ENCODE measurements at regions not wholly inside any gene's neighbourhood (a gene's known extent, or its start where the extent isn't known, plus 50 kb on each side); places are given as distances from the start of the nearest gene placed in this dataset.

- no peak for TF ChIP-seq FOXJ3 (CRISPR knock-in tag; IDR thresholded peaks at IDR 0.05)
These were observed 60.9 kb downstream of the ESM1 start (continued) for GRCh38 chr5:54924487-54924886.

DNA sequence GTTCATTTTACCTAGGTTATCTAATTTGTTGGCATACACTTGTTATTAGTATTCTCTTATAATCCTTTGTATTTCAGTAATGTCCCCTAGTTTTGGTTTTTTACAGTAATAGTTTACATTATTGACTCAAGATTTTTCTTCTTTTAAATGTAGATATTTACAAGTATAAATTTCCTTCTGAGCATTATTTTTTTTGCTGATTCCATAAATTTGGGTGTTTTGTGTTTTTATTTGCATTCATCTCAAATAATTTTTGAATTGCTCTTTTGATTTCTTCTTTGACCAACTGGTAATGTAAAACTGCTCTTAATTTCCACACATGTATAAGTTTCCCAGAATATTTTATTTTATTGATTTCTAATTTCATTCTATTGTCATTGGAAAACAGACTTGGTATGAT, 68.1 kb downstream of the ESM1 start:
- Histone ChIP-seq H4K20me1 (ENCODE audit: insufficient read depth) (no peaks in the 10 kb centered on the region), H3K27me3 (ENCODE audit: insufficient read depth) (peaks cover 4% of the 10 kb centered on the region; the same call in 1 of the 2 replicates), H3K9ac (no peak overlapping the region), H3K27ac (ENCODE audit: low read depth in 2 of 2, low read length in 1 of 2) (no peak overlapping the region), H3K4me2 (no peak overlapping the region), H3K4me1 (ENCODE audit: control insufficient read depth in 1 of 2, insufficient read depth in 2 of 2, low read depth in 1 of 2, low read length in 1 of 2) (no peaks in the 10 kb centered on the region), H3K79me2 (ENCODE audit: insufficient read depth) (no peaks in the 10 kb centered on the region), H3K36me3 (replicated peaks in 1 of 2; ENCODE audit: control insufficient read depth in 1 of 2, insufficient read depth in 2 of 2, low read length in 1 of 2) (no peaks in the 10 kb centered on the region), H2AFZ (ENCODE audit: low read depth) (no peak overlapping the region), H3F3A (replicated peaks; ENCODE audit: insufficient read depth) (no peaks in the 10 kb centered on the region), H3K4me3 (ENCODE audit: low read depth in 2 of 2, low read length in 1 of 2) (no peak overlapping the region), H3K9me2 (no peaks in the 10 kb centered on the region), H3K9me3 (no peaks in the 10 kb centered on the region)
- no peak for DNase-seq
- CTCF ChIA-PET, result interaction anchor here (1.3 kb wide), 1 partner anchor 11 kb away, joined by 3 read pairs; no protein-coding TSS in a partner anchor
- TF ChIP-seq PBX3 (IDR thresholded peaks at IDR 0.05) (no peak), ELF1 (IDR thresholded peaks at IDR 0.05) (no peak), SMC3 (IDR thresholded peaks at IDR 0.05; ENCODE audit: low read depth, low read length) (no peak), TAF1 (IDR thresholded peaks at IDR 0.05; ENCODE audit: borderline replicate concordance, low read depth, low read length) (no peak), RFX5 (IDR thresholded peaks at IDR 0.05; ENCODE audit: low read length) (no peak), FOSL2 (IDR thresholded peaks at IDR 0.05; ENCODE audit: borderline replicate concordance, low read depth) (no peak), POLR2AphosphoS5 (IDR thresholded peaks at IDR 0.05; ENCODE audit: low read depth, low read length) (no peak), NFIC (IDR thresholded peaks at IDR 0.05; ENCODE audit: borderline replicate concordance) (no peak), MXI1 (IDR thresholded peaks at IDR 0.05; ENCODE audit: low read depth, low read length) (no peak)
- TF ChIP-seq, protein P1, sequence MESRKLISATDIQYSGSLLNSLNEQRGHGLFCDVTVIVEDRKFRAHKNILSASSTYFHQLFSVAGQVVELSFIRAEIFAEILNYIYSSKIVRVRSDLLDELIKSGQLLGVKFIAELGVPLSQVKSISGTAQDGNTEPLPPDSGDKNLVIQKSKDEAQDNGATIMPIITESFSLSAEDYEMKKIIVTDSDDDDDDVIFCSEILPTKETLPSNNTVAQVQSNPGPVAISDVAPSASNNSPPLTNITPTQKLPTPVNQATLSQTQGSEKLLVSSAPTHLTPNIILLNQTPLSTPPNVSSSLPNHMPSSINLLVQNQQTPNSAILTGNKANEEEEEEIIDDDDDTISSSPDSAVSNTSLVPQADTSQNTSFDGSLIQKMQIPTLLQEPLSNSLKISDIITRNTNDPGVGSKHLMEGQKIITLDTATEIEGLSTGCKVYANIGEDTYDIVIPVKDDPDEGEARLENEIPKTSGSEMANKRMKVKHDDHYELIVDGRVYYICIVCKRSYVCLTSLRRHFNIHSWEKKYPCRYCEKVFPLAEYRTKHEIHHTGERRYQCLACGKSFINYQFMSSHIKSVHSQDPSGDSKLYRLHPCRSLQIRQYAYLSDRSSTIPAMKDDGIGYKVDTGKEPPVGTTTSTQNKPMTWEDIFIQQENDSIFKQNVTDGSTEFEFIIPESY (IDR thresholded peaks at IDR 0.05; ENCODE audit: borderline replicate concordance, low read depth), result no peak
- POLR2A ChIA-PET, result no interaction called here

GRCh38 chr5:54915466-54916027, 69.8 kb downstream of the ESM1 start:
- H3K9me3 ChIP-seq, result no peaks in the 10 kb centered on the region
- ChIA-PET POLR2A (no interaction called here), CTCF (interaction anchor here (1.4 kb wide), 1 partner anchor 9 kb away, joined by 5 read pairs; no protein-coding TSS in a partner anchor)
- H3K4me2 ChIP-seq, result no peak overlapping the region
- no peaks in the 10 kb centered on the region for H3F3A ChIP-seq (replicated peaks; ENCODE audit: insufficient read depth)
- H3K4me3 ChIP-seq (ENCODE audit: low read depth in 2 of 2, low read length in 1 of 2), result no peak overlapping the region
- WGBS (ENCODE audit: low lambda C conversion rate), result 2% methylated on average over 3 of the region's 3 CpGs
- no peak overlapping the region; the same call in 1 of the 2 replicates for H2AFZ ChIP-seq (ENCODE audit: low read depth)
- no peaks in the 10 kb centered on the region for H4K20me1 ChIP-seq (ENCODE audit: insufficient read depth)
- TF ChIP-seq JUND (IDR thresholded peaks at IDR 0.05), result no peak
- no peak for TF ChIP-seq MAX (IDR thresholded peaks at IDR 0.05; ENCODE audit: low read depth)
- TF ChIP-seq GABPA (IDR thresholded peaks at IDR 0.05; ENCODE audit: low read depth), result no peak
- TF ChIP-seq FOXJ3 (CRISPR knock-in tag; IDR thresholded peaks at IDR 0.05), result no peak
- no peak for TF ChIP-seq TAF1 (IDR thresholded peaks at IDR 0.05; ENCODE audit: borderline replicate concordance, low read depth, low read length)
- no peak for TF ChIP-seq YY1 (IDR thresholded peaks at IDR 0.05; ENCODE audit: low read depth)
- TF ChIP-seq GATA2 (CRISPR knock-in tag; IDR thresholded peaks at IDR 0.05), result no peak
- TF ChIP-seq, protein P2, sequence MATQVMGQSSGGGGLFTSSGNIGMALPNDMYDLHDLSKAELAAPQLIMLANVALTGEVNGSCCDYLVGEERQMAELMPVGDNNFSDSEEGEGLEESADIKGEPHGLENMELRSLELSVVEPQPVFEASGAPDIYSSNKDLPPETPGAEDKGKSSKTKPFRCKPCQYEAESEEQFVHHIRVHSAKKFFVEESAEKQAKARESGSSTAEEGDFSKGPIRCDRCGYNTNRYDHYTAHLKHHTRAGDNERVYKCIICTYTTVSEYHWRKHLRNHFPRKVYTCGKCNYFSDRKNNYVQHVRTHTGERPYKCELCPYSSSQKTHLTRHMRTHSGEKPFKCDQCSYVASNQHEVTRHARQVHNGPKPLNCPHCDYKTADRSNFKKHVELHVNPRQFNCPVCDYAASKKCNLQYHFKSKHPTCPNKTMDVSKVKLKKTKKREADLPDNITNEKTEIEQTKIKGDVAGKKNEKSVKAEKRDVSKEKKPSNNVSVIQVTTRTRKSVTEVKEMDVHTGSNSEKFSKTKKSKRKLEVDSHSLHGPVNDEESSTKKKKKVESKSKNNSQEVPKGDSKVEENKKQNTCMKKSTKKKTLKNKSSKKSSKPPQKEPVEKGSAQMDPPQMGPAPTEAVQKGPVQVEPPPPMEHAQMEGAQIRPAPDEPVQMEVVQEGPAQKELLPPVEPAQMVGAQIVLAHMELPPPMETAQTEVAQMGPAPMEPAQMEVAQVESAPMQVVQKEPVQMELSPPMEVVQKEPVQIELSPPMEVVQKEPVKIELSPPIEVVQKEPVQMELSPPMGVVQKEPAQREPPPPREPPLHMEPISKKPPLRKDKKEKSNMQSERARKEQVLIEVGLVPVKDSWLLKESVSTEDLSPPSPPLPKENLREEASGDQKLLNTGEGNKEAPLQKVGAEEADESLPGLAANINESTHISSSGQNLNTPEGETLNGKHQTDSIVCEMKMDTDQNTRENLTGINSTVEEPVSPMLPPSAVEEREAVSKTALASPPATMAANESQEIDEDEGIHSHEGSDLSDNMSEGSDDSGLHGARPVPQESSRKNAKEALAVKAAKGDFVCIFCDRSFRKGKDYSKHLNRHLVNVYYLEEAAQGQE (IDR thresholded peaks at IDR 0.05; ENCODE audit: low read depth, low read length), result no peak
- TF ChIP-seq TCF12 (IDR thresholded peaks at IDR 0.05), result no peak
- no peaks in the 10 kb centered on the region for H3K79me2 ChIP-seq (ENCODE audit: insufficient read depth)
- no peak for DNase-seq
- no peaks in the 10 kb centered on the region for H3K4me1 ChIP-seq (ENCODE audit: control insufficient read depth in 1 of 2, insufficient read depth in 2 of 2, low read depth in 1 of 2, low read length in 1 of 2)
- H3K27me3 ChIP-seq (ENCODE audit: insufficient read depth), result peaks cover 4% of the 10 kb centered on the region; the same call in 1 of the 2 replicates
- no peak overlapping the region for H3K9ac ChIP-seq
- no peaks in the 10 kb centered on the region for H3K9me2 ChIP-seq
- H3K36me3 ChIP-seq (replicated peaks in 1 of 2; ENCODE audit: control insufficient read depth in 1 of 2, insufficient read depth in 2 of 2, low read length in 1 of 2), result no peaks in the 10 kb centered on the region
- no peak overlapping the region for H3K27ac ChIP-seq (ENCODE audit: low read depth in 2 of 2, low read length in 1 of 2)

Data from SK-N-SH (cell line).